ENCODE measurements at regions not wholly inside any gene's neighbourhood (a gene's known extent, or its start where the extent isn't known, plus 50 kb on each side); places are given as distances from the start of the nearest gene placed in this dataset.
"Not testable (repeated sequence)": the region's sequence is repeated elsewhere in the genome, so short reads cannot be mapped to it uniquely, and the experiment has no call there.

GRCh38 chr4:4136621-4137020, 90.1 kb downstream of the OTOP1 start:
- TF ChIP-seq ZFP30 (CRISPR knock-in tag; IDR thresholded peaks at IDR 0.05); TSHZ2 (CRISPR knock-in tag; IDR thresholded peaks at IDR 0.05); POU6F1 (CRISPR knock-in tag; IDR thresholded peaks at IDR 0.05; ENCODE audit: borderline replicate concordance, low read depth); ZNF70 (CRISPR knock-in tag; IDR thresholded peaks at IDR 0.05); PATZ1 (CRISPR knock-in tag; IDR thresholded peaks at IDR 0.05; ENCODE audit: borderline replicate concordance): not testable (repeated sequence)
